Kidney epithelial cell (primary cell): ENCODE measurements at regions not wholly inside any gene's neighbourhood (a gene's known extent, or its start where the extent isn't known, plus 50 kb on each side); places are given as distances from the start of the nearest gene placed in this dataset.

Experiments
- DNase-seq: peaks from one replicate; pipeline ENCODE4 v3.0.0-alpha.2; 2010; ENCODE audit warnings: low read depth
- H3K27me3 ChIP-seq: 2 replicates; pipeline ENCODE4 v1.6.0; 2011; ENCODE audit warnings: low read length; ENCODE audit not compliant: control insufficient read depth, insufficient read depth
- H3K36me3 ChIP-seq: 2 replicates; pipeline ENCODE4 v1.5.1; 2011; ENCODE audit warnings: low read length; ENCODE audit not compliant: control insufficient read depth, insufficient read depth
- H3K4me3 ChIP-seq: 2 replicates; pipeline ENCODE4 v1.5.1; 2011; ENCODE audit warnings: low read depth, mild to moderate bottlenecking, control low read depth, low read length
- TF ChIP-seq, protein P1 (sequence below): IDR thresholded peaks from 2 replicates; pipeline ENCODE4 v1.5.1; 2011; ENCODE audit warnings: mild to moderate bottlenecking, moderate library complexity, low read length, control low read depth, inconsistent platforms; ENCODE audit not compliant: insufficient read depth, poor library complexity, severe bottlenecking

- H3K36me3 ChIP-seq: no peaks in the 10 kb centered on the region
- H3K4me3 ChIP-seq: no peak overlapping the region
- TF ChIP-seq, protein P1, sequence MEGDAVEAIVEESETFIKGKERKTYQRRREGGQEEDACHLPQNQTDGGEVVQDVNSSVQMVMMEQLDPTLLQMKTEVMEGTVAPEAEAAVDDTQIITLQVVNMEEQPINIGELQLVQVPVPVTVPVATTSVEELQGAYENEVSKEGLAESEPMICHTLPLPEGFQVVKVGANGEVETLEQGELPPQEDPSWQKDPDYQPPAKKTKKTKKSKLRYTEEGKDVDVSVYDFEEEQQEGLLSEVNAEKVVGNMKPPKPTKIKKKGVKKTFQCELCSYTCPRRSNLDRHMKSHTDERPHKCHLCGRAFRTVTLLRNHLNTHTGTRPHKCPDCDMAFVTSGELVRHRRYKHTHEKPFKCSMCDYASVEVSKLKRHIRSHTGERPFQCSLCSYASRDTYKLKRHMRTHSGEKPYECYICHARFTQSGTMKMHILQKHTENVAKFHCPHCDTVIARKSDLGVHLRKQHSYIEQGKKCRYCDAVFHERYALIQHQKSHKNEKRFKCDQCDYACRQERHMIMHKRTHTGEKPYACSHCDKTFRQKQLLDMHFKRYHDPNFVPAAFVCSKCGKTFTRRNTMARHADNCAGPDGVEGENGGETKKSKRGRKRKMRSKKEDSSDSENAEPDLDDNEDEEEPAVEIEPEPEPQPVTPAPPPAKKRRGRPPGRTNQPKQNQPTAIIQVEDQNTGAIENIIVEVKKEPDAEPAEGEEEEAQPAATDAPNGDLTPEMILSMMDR: no peak
- DNase-seq: no peak
- no peaks in the 10 kb centered on the region for H3K27me3 ChIP-seq
Measured at GRCh38 chr12:97300431-97300830, 162.2 kb upstream of the RMST start.

- no peak for DNase-seq
- no peak overlapping the region for H3K4me3 ChIP-seq
Measured at GRCh38 chr12:97300891-97301290, 161.7 kb upstream of the RMST start.

GRCh38 chr12:97301576-97301975, 161.0 kb upstream of the RMST start:
- DNase-seq: no peak
- H3K27me3 ChIP-seq: no peaks in the 10 kb centered on the region
- no peaks in the 10 kb centered on the region for H3K36me3 ChIP-seq
- H3K4me3 ChIP-seq: no peak overlapping the region
- TF ChIP-seq, protein P1: no peak

More at GRCh38 chr12:97300891-97301290, 161.7 kb upstream of the RMST start:
- Histone ChIP-seq H3K36me3 (no peaks in the 10 kb centered on the region), H3K27me3 (no peaks in the 10 kb centered on the region)
- TF ChIP-seq, protein P1: no peak

DNA sequence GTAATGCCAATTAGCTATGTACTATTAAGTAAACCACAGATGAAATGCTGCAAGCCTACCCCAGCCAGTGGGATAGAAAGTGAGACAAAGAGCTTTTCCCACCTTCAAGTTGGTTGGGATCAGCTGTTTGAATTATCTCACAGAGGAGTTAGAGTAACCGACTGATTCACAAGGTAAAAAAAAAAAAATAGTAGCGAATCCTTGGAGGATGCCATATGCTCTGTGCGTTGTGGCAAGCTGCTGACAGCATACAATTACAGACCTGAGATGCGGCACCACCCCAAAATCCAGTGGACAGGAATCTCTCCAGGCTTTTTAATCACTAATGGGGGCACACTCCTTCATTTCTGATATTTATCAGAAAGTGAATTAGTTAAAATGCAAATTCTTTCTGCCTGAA, 157.0 kb upstream of the RMST start:
- TF ChIP-seq, protein P1: no peak
- H3K36me3 ChIP-seq: no peaks in the 10 kb centered on the region
- no peaks in the 10 kb centered on the region for H3K27me3 ChIP-seq
- no peak for DNase-seq
- H3K4me3 ChIP-seq: no peak overlapping the region

DNA sequence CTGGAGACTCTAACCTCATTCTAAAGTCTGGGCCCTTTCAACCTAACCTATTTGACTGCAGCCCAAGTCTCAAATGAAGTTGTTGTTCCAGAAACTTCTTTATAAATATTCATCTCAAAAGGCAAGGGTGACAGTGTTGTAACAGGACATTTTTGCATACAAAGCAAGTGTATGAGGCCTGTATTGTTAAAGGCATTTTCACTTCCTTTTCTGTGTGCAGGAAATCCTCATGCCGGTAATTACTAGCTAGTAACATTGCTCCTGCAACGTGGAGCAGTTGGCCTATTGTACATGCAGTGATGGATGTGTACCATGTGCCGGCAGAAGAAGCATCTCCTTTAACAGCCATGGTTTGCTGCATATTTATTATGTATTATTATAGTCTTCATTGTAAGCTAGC, 156.5 kb upstream of the RMST start:
- Histone ChIP-seq H3K27me3 (no peaks in the 10 kb centered on the region), H3K4me3 (no peak overlapping the region), H3K36me3 (no peaks in the 10 kb centered on the region)
- TF ChIP-seq, protein P1: no peak
- no peak for DNase-seq

GRCh38 chr12:97308576-97309198, 153.9 kb upstream of the RMST start:
- no peak overlapping the region for H3K4me3 ChIP-seq
- TF ChIP-seq, protein P1: peak; percentile 54
- DNase-seq: no peak
- no peaks in the 10 kb centered on the region for H3K36me3 ChIP-seq
- H3K27me3 ChIP-seq: no peaks in the 10 kb centered on the region
